T47D (cell line): ENCODE measurements at regions not wholly inside any gene's neighbourhood (a gene's known extent, or its start where the extent isn't known, plus 50 kb on each side); places are given as distances from the start of the nearest gene placed in this dataset.

Experiments
- DNase-seq, 2 experiments: peaks; one replicate each; pipeline versions ENCODE4 v3.0.0 to v3.0.0-alpha.2; 2011 to 2012; ENCODE audit warnings: low read depth in 1 of 2, low spot score in 1 of 2
- JUND ChIP-seq: IDR thresholded peaks from 2 replicates; pipeline ENCODE4 v1.6.1; 2012; ENCODE audit warnings: low read depth
- in situ Hi-C: cut with HindIII; loops from 2 replicates; pipeline ENCODE4 v1.10.0; 2016; ENCODE audit warnings: low sequenced_read_pairs, low pct_unique_long_range_greater_than_20kb

- DNase-seq = no peak
- TF ChIP-seq JUND = no peak
- in situ Hi-C loops = no loop called here
Observed at GRCh38 chr3:18791182-18791581, 357.1 kb upstream of the KCNH8 start.

- no peak for TF ChIP-seq JUND
- in situ Hi-C loops = no loop called here
- DNase-seq = no peak
Observed at GRCh38 chr3:18790384-18790783, 357.9 kb upstream of the KCNH8 start.

GRCh38 chr3:18789734-18790133 lies 358.6 kb upstream of the KCNH8 start:
- TF ChIP-seq JUND = no peak
- in situ Hi-C loops = no loop called here
- DNase-seq = no peak

- in situ Hi-C loops = no loop called here
- no peak for TF ChIP-seq JUND
- DNase-seq = no peak
Observed at GRCh38 chr3:18787441-18787840, 360.9 kb upstream of the KCNH8 start.

- in situ Hi-C loops = no loop called here
- DNase-seq = no peak
- TF ChIP-seq JUND = no peak
Observed at GRCh38 chr3:18786650-18787323, 361.5 kb upstream of the KCNH8 start.

- no peak for DNase-seq
- in situ Hi-C loops = no loop called here
- TF ChIP-seq JUND = no peak
Observed at GRCh38 chr3:18782191-18782590, 357.1 kb upstream of the SATB1 start.

- no peak for TF ChIP-seq JUND
- in situ Hi-C loops = no loop called here
- no peak for DNase-seq
Observed at GRCh38 chr3:18780959-18781358, 355.8 kb upstream of the SATB1 start.

- TF ChIP-seq JUND = no peak
- DNase-seq = no peak
- in situ Hi-C loops = no loop called here
Observed at GRCh38 chr3:18779704-18780103, 354.6 kb upstream of the SATB1 start.

- DNase-seq = no peak
- in situ Hi-C loops = no loop called here
- no peak for TF ChIP-seq JUND
Observed at GRCh38 chr3:18778598-18778997, 353.5 kb upstream of the SATB1 start.

GRCh38 chr3:18778094-18778493 lies 353.0 kb upstream of the SATB1 start:
- no peak for DNase-seq
- in situ Hi-C loops = no loop called here
- TF ChIP-seq JUND = no peak

GRCh38 chr3:18775501-18775900 lies 350.4 kb upstream of the SATB1 start:
- no peak for DNase-seq
- TF ChIP-seq JUND = no peak
- in situ Hi-C loops = no loop called here

- peak in 1 of 2 experiments; percentile 61 for DNase-seq
- in situ Hi-C loops = no loop called here
- TF ChIP-seq JUND = peak; percentile 79
Observed at GRCh38 chr3:18774319-18775088, 349.4 kb upstream of the SATB1 start.

GRCh38 chr3:18772699-18773305 lies 347.7 kb upstream of the SATB1 start:
- in situ Hi-C loops = no loop called here
- peak in 1 of 2 experiments; percentile 75 for DNase-seq
- 0 out of 2 replicates have a peak, but pooled peaks have one; percentile 74 for TF ChIP-seq JUND
